Stimulated activated CD8-positive, alpha-beta memory T cell treated with anti-CD3 and anti-CD28 coated beads, Interleukin-4, amount 100 ng/mL, for 1 hour (primary cell): ENCODE measurements at regions not wholly inside any gene's neighbourhood (a gene's known extent, or its start where the extent isn't known, plus 50 kb on each side); places are given as distances from the start of the nearest gene placed in this dataset.
"Not testable (repeated sequence)": the region's sequence is repeated elsewhere in the genome, so short reads cannot be mapped to it uniquely, and the experiment has no call there.

Source experiments
- DNase-seq, 2 donors: peaks; one replicate each; pipeline ENCODE4 v3.0.0-alpha.2; 2020; ENCODE audit warnings: low read depth in 2 of 2, low spot score in 1 of 2

GRCh38 chr5:158606233-158606632 lies 493.5 kb downstream of the EBF1 start:
- DNase-seq: no peak

- DNase-seq: no peak
Measured at GRCh38 chr5:158602981-158603380, 496.7 kb downstream of the EBF1 start.

GRCh38 chr5:158601118-158601517 lies 498.6 kb downstream of the EBF1 start:
- no peak for DNase-seq

- DNase-seq: no peak
Measured at GRCh38 chr5:158600679-158601078, 499.0 kb downstream of the EBF1 start.

GRCh38 chr5:158599157-158599556 lies 500.6 kb downstream of the EBF1 start:
- DNase-seq: no peak

GRCh38 chr5:158594595-158595242 lies 505.0 kb downstream of the EBF1 start:
- no peak for DNase-seq

GRCh38 chr5:158593925-158594324 lies 505.8 kb downstream of the EBF1 start:
- DNase-seq: no peak

GRCh38 chr5:158591301-158591863 lies 508.3 kb downstream of the EBF1 start:
- DNase-seq: no peak

- DNase-seq: no peak
Measured at GRCh38 chr5:158590746-158591300, 508.9 kb downstream of the EBF1 start.

- DNase-seq: no peak
Measured at GRCh38 chr5:158589939-158590338, 509.8 kb downstream of the EBF1 start.

- DNase-seq: no peak
Measured at GRCh38 chr5:158588617-158589016, 511.1 kb downstream of the EBF1 start.

GRCh38 chr5:158586054-158586453 lies 513.7 kb downstream of the EBF1 start:
- no peak for DNase-seq

GRCh38 chr5:158582669-158583068 lies 517.0 kb downstream of the EBF1 start:
- not testable (repeated sequence) for DNase-seq

GRCh38 chr5:158573829-158574228 lies 525.9 kb downstream of the EBF1 start:
- DNase-seq: no peak

GRCh38 chr5:158570502-158570901 lies 529.2 kb downstream of the EBF1 start:
- DNase-seq: no peak

GRCh38 chr5:158569534-158569933 lies 530.2 kb downstream of the EBF1 start:
- no peak for DNase-seq

GRCh38 chr5:158565017-158565789 lies 534.5 kb downstream of the EBF1 start:
- DNase-seq: no peak

GRCh38 chr5:158563760-158564390 lies 535.8 kb downstream of the EBF1 start:
- no peak for DNase-seq

GRCh38 chr5:158561562-158562190 lies 538.0 kb downstream of the EBF1 start:
- no peak for DNase-seq

- no peak for DNase-seq
Measured at GRCh38 chr5:158560170-158560569, 539.5 kb downstream of the EBF1 start.

GRCh38 chr5:158559643-158560042 lies 540.1 kb downstream of the EBF1 start:
- DNase-seq: no peak
